GM19463 (cell line): ENCODE measurements at regions not wholly inside any gene's neighbourhood (a gene's known extent, or its start where the extent isn't known, plus 50 kb on each side); places are given as distances from the start of the nearest gene placed in this dataset.

Experiments used
- ATAC-seq: cut with Tn5 transposase; IDR thresholded peaks from one replicate; pipeline ENCODE4 v1.9.1; 2021; ENCODE audit warnings: mild to moderate bottlenecking, moderate library complexity; ENCODE audit not compliant: unreplicated experiment

DNA sequence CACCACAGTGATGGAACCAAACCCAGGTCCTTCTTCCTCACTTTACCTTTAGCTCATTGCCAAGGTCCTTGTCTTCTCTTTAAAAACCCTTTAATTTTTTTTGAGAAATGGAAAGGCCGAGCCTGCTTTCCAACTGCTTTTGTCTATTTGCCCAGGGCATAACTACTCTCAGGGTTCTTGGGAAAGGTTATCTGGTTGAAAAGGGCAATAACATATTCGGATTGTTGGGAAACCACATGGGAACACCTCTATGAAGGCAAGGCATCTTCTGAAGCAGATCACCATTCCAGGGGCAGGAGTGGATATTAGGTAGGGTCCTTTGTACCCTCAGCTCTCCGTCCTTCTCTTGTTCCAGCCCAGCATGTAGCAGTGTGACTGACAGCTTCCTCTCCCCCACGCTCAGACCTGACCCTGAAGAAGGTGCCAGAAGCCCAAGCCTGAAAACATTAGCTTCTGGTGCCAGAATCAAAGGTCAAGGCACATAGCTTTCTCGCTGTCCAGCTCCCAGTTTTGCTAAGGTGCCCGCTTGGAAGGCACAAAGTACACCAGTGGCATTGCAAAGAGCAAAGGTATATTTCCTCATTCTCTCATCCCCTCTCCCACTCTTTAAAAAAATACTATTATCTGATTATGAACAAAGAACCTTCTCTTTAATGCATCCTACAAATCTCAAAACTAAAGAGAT is 123.2 kb upstream of the LINC00305 start:
- ATAC-seq = no peak

DNA sequence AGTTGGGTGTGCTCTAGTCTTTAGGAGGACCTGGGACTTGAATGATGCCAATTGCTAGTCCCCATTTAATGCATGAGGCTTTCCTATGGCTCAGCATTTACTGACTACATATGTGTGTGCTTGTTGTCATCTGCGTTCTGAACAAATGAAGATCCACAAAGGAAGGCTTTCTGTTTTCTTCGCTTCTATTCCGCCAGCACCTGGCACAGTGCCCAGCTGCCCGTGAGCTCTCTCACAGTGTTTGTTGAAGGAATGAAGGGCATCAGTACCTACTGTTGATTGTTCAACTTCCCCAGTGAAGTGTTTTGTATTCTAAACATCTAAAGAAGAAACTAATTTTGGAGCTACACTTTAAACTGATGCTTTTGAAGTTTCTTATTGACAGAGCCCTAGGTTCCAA is 122.4 kb upstream of the LINC00305 start:
- no peak for ATAC-seq

DNA sequence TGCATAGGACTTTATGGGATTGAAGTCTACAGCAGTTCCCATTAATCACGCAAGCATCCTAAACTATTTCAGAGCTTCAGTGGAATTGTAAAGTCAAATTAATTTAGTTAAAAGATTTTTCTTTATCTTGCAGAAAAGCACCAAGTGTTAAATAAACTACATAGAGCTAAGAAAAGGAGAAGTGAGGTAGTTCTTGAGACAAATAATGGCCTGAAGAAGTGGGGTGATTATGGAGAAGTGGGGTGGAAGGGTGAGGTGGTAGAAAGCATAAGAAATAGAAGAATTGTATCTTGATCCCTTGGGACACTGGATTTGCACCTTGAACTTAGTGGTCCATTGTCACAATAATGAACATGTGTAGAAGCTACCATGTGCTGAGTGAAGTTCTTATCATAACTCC is 121.7 kb upstream of the LINC00305 start:
- no peak for ATAC-seq

DNA sequence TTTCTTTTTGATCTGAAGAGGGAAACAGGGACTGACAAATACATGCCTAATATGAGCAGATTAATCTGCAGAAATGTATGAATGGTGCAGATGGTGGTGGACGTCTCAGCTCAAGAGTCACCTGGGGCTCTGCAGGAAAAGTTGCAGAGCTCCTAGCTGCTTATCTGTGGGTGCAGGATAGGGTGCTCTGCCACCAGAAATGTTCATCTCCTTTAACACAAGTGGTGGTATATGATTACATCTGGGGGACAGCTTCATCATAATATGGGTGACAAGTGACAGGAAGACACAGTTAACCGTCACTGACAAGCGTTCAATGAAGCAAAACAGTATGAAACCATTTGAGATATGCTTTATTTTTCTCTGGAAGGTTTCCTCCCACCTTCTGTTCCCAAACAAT is 121.2 kb upstream of the LINC00305 start:
- no peak for ATAC-seq

DNA sequence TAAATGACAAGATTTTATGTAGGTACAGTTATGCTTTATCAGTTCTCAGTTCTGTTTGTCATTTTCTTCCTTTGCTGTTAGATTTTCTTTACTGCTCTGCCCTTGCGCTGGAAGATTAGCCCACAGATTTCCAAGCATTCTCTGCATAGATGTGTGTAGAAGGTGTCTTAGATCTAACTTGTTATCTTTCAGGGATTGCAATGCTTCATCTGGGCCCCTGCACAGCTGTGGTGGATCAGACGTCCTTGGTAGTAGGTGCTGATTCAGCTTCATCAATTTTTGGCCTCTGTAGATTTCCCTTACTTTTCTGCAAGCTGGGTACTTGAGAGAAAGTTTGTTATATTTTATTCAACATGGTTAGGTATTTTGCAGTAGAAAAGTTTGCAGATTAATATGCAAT is 115.3 kb upstream of the LINC00305 start:
- ATAC-seq = no peak

DNA sequence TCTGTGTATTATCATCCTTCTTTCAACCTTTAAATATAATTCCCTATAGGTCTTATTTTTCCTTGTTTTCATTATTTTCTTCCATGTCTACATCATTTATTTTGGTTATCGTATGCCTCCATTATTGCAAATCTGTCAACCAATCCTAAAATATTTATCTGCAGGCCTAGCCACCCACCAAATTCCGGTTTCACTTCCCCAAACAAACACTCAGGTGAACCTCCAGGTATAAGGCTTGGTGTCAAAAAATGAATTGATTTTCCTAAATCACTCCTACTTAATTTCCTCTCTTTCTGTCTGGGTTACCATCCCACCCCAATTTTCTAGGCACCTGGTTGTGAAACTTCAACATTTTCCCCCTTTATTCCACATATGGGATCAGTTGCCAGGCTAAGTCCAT is 111.9 kb upstream of the LINC00305 start:
- ATAC-seq = no peak

DNA sequence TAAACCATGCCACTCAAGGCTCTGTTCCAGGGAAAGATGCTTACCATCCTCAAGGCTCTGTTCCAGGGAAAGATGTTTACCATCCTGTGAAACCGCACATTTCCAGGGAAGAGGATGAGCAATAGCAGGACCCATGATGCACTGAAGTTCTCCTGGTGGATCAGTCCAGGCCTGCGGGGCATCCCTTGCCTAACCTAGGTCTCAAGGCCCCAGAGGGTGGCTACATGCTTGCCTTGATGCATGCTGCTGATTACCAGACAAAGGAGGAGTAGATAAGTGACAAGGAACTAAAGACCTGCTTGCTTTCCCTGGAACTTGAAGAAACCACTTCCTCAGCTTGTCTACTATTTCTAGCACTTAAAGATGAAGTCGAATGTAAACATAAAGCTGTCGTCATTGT is 111.0 kb upstream of the LINC00305 start:
- ATAC-seq = no peak

DNA sequence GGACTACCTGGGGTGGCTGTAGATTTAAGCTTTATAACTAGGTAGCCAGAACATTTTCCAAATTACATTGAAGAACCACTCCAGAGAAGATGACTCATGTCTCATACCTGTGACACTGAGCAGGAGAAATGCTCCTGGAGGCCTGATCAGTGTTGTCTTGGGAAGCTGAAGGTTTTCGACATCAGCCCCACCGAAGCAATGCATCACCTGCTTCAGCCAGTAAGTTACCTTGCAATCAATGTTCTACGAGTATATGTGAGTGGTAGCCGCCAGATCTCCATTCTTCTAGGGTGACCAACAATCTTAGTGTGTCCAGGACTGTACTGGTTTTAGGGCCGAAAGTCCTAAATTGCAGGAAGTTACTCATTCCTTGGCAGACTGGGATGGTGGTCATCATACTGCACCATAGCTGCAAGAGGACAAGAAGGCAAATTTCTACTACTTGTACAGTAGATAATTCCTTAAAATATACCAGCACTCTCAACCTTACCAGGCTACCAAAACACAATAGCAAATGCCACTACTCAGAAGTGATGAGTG is 109.3 kb upstream of the LINC00305 start:
- no peak for ATAC-seq

DNA sequence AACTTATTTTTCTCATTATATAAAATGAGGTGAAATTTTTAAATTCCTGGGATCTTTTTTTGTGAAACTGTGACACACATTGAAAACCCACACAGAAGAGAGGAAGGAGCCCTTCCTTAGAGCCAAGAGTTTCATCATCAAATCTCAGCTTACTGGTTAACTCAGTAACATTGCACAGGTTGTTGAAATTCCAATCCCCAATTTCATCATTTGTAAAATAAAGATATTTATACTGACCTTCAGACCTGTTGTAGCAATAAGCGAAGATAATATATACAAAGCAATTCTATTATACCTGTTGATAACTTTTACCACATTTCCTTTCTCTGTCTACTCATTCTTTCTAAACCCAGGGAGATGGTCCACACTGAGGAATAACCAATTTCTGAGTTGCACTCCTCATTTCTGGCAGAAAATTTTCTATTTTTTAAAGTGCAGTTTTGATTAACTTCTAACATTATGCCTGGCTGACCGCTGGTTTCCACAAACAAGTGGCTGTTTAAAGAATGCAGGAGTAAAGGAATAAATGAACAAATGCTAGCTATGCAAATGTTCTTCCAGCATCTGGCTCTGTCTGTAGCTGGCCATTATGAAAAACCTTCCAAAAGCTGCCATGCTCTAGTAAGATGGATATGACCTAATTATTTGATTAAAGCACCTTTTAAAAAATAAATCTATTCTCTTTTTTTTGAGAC is 105.7 kb upstream of the LINC00305 start:
- no peak for ATAC-seq

DNA sequence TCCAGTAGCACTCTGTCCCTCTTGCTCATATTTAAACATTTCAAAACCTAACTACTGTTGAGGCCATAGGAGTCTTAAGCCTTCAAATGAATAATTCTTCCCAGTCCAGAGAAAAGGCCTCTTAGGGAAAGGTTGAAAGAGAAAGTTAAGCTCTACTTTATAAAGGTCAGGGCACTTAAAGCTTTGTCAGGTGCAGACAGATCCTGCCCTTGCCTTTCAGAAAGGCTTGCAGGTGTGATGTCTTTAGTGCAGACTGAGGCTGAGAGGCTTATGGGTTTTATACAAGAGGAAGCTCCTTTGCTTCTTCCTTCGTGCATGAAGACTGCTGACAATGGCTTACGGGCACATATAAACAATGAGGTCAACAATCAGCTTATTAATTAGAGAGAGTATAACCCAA is 105.0 kb upstream of the LINC00305 start:
- no peak for ATAC-seq

DNA sequence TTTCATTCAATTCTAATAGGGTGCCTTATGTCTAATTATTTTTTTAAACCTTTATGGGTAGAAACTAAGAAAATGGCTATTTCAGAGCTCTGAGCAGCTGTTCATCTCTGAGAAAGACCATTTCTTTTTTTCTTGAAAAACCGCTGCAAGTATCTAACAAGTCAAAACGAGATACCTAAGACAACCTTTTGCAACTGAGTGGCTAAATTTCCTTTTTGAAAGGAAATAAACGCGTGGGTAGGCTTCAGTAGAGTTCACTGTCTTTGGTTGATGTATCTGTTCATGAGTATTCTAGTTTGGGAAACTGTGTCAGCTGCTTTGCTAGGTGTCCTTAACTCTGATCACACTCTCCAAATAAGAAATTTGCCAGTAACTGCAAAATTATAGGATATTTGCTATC is 104.3 kb upstream of the LINC00305 start:
- ATAC-seq = no peak

DNA sequence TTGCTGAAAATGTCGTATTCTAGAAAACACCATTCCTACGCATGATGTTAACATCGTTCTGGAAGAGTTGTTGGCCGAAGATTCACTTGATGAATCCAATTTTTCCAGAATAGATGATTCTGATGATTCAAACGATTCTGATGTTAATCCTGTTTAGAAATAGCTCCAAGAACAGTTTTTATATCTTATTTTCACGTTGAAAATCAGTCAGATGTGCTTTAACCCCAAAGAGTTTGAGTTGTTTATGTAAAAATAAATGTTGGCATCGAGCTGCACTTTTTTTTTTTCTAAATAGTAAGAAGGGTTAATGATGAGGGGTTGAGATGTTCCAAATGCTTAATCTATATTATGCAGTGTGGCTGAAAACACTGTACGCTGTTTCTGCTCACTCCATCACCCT is 99.9 kb upstream of the LINC00305 start:
- no peak for ATAC-seq

DNA sequence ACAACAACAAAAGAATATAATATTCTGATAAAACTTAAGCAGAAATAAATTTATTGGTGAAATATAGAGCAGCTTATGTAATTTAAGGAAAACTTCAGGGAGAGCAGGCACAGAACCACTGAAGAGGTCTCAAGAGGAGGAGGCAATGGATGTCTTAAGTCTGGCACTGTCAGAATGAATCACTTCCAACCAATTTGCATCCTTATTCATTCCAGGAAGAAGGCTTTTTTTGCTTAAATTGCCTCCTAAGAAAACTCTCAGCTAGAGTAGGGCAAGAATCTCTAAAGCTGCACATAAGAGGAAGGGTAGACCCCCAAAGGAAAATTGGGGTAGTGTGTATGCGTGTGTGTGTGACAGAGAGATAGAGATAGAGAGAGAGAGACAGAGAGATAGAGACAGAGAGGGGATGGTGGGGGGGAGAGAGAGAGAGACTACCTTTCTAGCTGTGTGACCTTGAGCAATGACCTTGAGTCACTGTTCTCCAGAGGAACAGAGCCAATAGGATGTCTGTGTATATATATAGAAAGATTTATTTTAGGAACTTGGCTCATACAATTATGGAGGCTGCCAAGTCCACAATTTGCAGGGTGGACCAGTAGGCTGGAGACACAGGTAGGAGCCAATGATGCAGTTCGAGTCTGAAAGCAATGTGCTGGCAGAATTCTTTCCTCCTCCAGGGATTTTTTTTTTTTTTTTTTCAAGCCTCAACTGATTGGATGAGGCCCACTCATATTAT is 96.4 kb upstream of the LINC00305 start:
- no peak for ATAC-seq

DNA sequence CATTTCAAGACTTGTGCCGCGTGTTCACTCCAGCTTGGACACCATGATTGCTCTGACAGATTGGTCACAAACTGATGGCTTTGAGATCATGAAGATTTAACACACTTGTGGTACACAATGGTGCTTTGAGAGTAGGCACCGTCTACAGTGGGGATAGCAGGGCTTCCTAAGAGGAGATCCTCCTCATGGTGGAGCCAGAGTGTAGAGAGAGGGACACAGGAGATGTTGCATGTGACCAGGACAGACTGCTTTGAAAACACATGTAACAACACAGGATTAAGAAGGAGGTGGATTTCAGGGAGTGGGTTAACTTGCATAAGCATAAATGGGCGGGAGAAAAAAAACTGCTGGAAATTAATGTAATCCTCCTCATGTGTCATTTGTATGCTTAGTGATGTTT is 95.7 kb upstream of the LINC00305 start:
- no peak for ATAC-seq

DNA sequence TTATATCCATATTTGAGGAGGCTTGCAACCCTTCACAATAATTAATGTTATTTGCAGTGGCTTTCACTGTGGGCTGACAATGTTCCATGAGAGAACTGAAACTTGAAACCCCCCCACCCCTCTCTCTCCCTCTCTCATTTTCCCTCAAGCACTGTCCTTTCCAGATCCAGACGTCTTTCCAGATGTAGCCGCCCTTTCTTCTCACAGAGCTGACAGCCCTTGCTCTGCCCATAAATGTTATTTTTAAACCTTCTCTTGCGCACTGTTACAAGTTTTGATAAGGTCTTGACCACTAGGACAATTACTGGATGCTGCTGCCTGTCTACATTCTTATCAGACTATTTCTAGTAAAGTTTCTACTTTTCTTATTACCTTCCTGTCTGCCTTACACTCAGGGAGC is 91.4 kb upstream of the LINC00305 start:
- ATAC-seq = no peak

DNA sequence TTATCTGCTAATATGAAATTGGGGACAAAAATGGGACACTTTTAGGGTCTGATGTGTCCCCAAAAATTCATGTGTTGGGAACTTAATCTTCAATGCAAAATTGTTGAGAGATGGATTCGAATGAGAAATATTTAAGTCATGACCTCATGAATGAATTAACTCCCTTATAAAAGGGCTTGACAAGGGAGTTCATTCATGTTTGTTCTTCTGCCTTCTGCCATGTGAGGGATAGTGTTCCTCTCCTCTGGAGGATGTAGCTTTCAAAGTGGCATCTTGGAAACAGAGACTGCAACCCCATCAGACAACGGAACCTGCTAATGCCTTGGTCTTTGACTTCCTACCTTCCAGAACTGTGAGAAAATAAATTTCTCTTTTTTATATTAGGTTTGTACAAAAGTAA is 89.2 kb upstream of the LINC00305 start:
- no peak for ATAC-seq

DNA sequence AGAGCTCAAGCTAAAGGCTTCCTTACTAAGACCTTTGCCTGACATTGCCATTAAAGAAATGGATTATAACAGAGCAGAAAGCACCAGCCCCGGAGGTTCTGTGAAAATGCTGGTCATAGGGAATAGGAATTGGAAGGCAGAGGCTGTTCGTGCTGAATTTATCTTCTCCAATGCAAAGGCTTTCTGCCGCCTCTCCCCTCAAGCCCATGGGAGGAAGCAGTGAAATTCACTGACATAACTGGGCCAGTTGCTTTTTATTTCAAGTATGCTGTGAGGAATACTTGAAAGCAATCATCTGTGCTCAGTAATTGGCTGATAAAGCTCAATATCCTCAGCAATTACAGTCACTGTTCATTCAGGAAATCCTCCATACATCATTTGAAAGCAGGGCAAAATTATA is 85.4 kb upstream of the LINC00305 start:
- no peak for ATAC-seq

DNA sequence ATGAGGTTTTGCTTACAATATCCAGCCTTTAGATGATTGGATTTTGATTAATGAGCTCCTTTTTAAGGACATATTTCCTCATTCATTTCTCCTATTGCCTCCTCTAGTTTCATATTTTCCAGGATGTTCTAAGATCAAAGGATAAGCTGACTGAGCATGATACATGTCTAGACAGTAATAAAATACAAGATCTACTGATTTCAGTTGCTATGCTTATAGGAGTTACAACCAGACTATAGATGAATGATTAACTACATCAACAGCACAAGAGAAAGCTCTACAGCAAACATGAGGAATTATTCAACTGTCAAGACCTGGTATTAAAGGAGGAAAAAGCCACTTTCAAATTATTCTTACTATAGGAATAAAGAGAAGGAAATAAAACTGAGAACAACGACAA is 85.0 kb upstream of the LINC00305 start:
- ATAC-seq = no peak

DNA sequence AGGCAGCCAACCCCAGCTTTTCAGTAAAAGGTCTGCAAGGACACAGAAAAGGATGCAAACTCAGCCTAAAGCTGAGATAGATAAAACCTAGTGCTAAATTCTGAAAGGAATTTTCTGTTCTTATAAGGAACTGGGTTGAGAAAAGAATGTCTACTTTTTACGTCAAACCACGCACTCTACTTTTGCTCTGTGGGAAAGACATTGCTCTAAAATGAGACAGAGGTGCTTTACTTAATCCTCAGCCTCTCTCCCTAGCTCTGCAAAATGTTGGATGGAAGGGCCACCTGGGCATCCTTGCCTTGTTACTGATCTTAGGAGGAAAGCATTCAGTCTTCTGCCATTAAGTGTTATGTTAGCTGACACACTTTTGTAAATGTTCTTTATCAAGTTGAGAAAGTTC is 72.1 kb upstream of the LINC00305 start:
- no peak for ATAC-seq

DNA sequence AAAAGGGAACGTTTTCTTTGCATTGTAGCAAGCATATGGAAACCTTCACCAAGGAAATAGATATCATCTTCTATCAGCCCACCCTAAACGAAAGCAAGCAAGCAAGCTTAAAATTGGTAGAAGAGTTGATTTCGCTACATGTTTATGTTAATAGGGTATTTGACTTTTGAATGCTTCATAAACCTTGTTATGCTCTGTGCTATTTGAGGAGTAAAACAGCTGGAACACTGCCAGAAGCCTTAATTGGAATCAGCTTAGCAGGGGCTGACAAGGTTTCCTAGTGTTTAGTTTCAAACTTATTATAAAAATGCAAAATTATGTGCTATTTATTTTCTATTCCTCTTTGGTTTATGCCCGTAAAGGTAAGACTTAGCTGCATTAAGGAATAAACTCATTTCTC is 70.6 kb upstream of the LINC00305 start:
- no peak for ATAC-seq

DNA sequence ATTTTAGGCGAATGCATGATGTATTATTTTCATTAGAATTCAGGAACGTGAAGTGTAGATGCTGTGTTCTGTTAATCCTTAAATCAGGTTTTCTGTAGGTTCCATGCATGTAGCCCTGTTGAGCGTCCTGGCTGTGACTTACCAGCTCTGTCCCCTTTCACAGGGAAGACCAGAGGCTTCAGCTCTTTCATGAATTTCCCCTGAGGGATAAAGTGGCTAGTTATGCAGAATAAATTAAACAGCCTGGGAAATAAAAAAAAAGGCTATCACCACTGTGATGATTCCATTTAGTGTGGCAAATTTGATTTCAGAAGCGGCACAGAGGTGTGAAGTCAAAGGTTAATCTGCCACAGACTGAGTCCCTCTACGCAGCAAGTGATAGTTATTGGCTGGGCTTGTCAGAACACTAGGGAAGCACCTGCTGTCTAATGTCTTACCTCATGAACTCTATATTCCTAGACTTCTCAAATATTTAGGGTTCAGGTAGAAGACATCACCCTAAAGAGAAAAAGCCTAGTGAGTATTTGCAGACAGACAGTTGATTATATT is 61.6 kb upstream of the LINC00305 start:
- ATAC-seq = no peak

DNA sequence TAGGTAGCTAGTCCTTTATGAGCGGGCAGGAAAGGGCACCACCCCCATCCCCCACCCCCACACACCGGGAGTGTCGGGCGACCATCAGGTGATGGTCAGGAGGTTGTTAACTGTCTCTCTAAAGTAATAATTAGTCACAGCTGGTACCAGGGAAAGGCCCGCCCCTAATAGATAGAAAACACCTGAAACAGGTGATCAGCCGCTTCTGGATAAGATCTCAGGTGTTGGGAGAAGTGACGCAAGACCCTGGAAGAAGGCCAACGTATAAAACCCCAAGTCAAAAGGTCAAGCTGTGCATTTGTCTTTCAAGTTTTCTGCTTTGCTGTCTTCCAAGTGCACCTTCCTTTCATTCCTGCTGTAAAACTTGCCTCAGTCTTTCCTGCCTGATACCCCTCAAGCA is 59.6 kb upstream of the LINC00305 start:
- ATAC-seq = no peak
